ENCODE measurements at regions not wholly inside any gene's neighbourhood (a gene's known extent, or its start where the extent isn't known, plus 50 kb on each side); places are given as distances from the start of the nearest gene placed in this dataset.

DNA sequence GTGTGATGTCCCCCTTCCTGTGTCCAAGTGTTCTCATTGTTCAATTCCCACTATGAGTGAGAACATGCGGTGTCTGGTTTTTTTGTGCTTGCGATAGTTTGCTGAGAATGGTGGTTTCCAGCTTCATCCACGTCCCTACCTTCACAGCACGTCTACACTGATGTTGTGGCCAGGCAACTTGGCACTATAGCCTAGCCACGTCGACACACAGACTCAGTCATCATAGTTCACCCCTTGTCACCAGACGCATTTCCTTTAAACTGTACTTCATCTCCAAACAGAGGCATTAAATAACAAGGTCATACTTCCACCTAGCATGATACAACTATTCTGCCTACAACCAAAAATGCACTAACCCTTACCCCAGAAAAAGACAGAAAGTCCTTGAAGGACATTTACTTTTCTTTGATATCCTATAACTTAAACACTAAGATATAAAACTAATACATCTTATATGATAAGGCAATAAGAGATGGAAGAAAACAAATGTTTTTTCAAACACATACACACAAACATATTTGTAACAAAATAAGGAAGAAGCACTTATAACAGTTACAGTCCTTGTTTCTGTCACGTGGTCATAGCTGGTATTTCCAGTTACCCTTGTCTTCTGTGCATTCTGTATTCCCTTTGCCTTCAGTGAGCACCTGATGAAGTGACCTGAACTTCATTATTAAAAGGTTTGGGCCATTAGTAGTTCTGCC lies 121.4 kb downstream of the KLF13 start:
- WGBS, 2 donors, result 60 to 66% methylated on average over 4 to 8 of the region's 8 CpGs
- H3K9me3 ChIP-seq, result no peaks in the 10 kb centered on the region
- TF ChIP-seq, protein P1, sequence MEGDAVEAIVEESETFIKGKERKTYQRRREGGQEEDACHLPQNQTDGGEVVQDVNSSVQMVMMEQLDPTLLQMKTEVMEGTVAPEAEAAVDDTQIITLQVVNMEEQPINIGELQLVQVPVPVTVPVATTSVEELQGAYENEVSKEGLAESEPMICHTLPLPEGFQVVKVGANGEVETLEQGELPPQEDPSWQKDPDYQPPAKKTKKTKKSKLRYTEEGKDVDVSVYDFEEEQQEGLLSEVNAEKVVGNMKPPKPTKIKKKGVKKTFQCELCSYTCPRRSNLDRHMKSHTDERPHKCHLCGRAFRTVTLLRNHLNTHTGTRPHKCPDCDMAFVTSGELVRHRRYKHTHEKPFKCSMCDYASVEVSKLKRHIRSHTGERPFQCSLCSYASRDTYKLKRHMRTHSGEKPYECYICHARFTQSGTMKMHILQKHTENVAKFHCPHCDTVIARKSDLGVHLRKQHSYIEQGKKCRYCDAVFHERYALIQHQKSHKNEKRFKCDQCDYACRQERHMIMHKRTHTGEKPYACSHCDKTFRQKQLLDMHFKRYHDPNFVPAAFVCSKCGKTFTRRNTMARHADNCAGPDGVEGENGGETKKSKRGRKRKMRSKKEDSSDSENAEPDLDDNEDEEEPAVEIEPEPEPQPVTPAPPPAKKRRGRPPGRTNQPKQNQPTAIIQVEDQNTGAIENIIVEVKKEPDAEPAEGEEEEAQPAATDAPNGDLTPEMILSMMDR (IDR thresholded peaks at IDR 0.05), result no peak
- TF ChIP-seq POLR2A (IDR thresholded peaks at IDR 0.05), result no peak
- peaks cover 4 to 26% (median 9%) of the 10 kb centered on the region in 3 donors for H3K4me1 ChIP-seq
- H3K36me3 ChIP-seq, result no peaks in the 10 kb centered on the region
- no peak for DNase-seq
- no peaks in the 10 kb centered on the region for H3K27me3 ChIP-seq
- no peak overlapping the region for H3K27ac ChIP-seq
- intact Hi-C loops (cut with DNase I), result no loop called here
- no peak overlapping the region for H3K4me3 ChIP-seq

DNA sequence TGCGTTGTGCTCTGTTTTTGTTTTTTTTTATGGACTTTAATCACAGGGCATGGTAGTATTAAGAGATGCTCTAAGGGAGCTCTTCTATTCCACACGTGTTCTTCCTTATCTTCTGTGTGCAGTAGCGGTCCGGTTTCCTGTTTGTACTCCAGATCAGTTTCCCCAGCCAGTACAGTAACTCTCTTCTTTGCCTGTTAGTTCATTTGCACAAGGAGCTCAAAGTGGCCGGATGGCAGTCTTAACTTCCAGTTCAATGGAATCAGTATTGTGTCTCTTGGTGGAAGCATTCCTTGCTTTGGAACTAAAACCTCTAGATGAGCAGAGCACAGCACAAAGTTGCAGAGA lies 122.0 kb downstream of the KLF13 start:
- peak overlapping the region in 1 of 4 donors; percentile 10 for H3K27ac ChIP-seq
- 67 to 68% methylated on average over 5 of the region's 5 CpGs for WGBS, 2 donors
- intact Hi-C loops (cut with DNase I), result no loop called here
- DNase-seq, result no peak
- no peaks in the 10 kb centered on the region for H3K27me3 ChIP-seq
- peaks cover 4 to 21% (median 4%) of the 10 kb centered on the region in 3 donors for H3K4me1 ChIP-seq
- H3K4me3 ChIP-seq, result no peak overlapping the region
- no peaks in the 10 kb centered on the region for H3K9me3 ChIP-seq
- no peaks in the 10 kb centered on the region for H3K36me3 ChIP-seq
- TF ChIP-seq, protein P1 (IDR thresholded peaks at IDR 0.05), result no peak
- TF ChIP-seq POLR2A (IDR thresholded peaks at IDR 0.05), result no peak

DNA sequence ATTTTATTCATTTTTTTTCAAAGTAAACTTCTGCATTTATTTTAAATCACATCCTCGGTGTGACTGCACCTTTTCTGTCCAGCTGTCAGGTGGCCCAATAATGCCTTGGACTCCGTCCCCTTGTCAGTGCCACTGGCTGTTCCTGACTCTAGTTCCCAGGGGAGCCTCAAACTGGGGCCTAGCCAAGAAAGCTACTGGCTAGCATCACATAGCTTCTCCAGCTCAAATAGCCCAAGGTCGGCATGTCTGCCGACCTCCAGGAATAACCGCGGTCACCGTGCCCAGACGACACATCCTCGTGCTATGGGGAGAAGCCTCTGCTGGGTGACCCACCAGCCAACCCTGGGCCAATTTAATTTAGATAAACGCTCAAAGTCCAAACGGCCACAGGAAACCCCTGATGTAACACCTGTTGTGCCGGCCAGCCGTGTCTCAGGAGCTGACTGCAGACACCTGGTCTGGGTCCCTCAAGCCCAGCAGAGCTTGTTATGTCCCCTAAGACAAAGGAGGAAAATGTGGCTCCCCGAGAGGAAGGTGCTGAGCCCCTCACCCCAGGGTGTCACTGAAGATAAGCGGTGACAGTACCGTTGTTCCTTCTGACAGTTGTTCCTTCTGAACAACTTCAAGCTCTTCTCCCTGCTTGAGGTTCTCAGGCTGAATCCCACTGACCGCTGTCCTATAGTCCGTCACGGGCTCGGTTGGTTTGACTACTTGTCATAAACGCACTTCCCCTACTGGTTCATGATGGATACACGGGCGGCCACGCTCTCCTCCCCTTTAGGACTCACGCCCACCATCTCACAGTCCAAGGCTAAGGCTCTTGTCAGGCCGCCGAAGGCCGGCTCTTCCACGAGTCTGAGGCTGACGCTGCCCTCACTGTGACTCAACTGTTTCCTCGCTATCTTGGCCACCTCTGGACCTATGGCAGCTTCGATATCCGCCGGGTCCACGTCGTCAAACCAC lies 126.2 kb downstream of the KLF13 start:
- TF ChIP-seq POLR2A (IDR thresholded peaks at IDR 0.05), result no peak
- TF ChIP-seq, protein P1 (IDR thresholded peaks at IDR 0.05), result no peak
- H3K36me3 ChIP-seq, result no peaks in the 10 kb centered on the region
- no peak for DNase-seq
- no peaks in the 10 kb centered on the region for H3K27me3 ChIP-seq
- H3K27ac ChIP-seq, result no peak overlapping the region
- H3K9me3 ChIP-seq, result no peaks in the 10 kb centered on the region
- intact Hi-C loops (cut with DNase I), result no loop called here
- H3K4me3 ChIP-seq, result no peak overlapping the region
- peaks cover 13 to 29% (median 14%) of the 10 kb centered on the region in 3 donors for H3K4me1 ChIP-seq
- WGBS, 2 donors, result 91 to 93% methylated on average over 25 to 31 of the region's 36 CpGs

DNA sequence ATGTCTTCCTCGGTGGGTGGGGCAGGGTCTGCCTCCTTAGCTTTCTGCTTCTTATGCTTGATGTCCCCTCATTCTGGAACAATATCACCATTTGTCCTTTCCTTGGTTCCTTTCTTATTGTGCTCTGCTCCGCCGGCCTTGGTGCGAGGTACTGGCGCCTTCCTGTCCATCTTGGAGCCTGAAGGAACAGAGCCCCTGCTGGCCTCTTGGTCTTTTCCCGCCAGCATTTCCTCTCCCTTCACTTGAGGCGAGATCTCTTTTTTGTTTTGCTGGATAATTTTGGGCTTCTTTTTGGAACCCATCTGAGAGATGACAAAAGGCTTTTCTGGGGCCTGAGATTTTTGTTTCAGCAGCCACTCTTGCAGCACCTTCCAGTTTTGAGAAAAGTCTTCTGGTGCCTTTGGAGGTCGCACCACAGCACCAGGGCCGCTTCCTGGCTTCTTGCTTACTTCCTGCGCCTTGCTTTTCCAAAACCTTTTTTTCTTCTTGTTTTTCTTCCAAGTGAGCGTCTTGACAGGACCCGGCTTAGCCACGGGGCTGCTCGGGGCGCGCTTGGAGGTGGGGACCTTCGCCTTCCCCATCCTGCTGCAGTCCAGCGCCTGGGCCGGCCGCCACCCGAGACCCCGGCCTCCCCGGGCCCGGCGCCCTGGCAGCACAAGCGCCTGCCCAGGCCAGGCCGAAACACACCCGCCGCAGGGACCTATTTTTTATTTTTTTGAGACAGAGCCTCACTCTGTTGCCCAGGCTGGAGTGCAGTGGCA lies 127.1 kb downstream of the KLF13 start:
- TF ChIP-seq, protein P1 (IDR thresholded peaks at IDR 0.05), result no peak
- TF ChIP-seq POLR2A (IDR thresholded peaks at IDR 0.05), result no peak
- H3K9me3 ChIP-seq, result no peaks in the 10 kb centered on the region
- no peak for DNase-seq
- WGBS, 2 donors, result 95 to 97% methylated on average over 11 to 27 of the region's 29 CpGs
- intact Hi-C loops (cut with DNase I), result no loop called here
- no peaks in the 10 kb centered on the region for H3K27me3 ChIP-seq
- no peak overlapping the region for H3K27ac ChIP-seq
- H3K36me3 ChIP-seq, result no peaks in the 10 kb centered on the region
- H3K4me1 ChIP-seq, result peaks cover 14 to 29% (median 20%) of the 10 kb centered on the region in 3 donors
- no peak overlapping the region for H3K4me3 ChIP-seq
